ENCODE measurements at regions not wholly inside any gene's neighbourhood (a gene's known extent, or its start where the extent isn't known, plus 50 kb on each side); places are given as distances from the start of the nearest gene placed in this dataset.

DNA sequence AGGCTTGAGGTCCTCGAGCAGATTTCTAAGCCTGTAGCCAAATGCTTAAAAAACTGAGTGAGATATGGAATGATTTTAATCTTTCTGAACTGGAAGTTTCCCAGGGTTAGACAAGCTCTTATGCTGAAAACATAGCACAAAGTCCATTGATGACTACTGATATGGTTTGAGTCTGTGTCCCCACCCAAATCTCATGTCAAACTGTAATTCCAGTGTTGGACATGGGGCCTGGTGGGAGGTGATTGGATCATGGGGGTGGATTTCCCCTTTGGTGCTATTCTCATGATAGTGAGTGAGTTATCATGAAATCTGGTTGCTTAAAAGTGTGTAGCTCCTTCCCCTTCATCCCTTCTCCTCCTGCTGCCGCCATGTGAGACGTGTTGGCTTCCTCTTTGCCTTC lies 454.9 kb downstream of the SPRY1 start:
- H3K4me3 Mint-ChIP-seq: no peak overlapping the region
- no peak for TF ChIP-seq CTCF (IDR thresholded peaks at IDR 0.05)
- intact Hi-C loops (cut with micrococcal nuclease): no loop called here
- no peaks in the 10 kb centered on the region for H3K27me3 Mint-ChIP-seq (ENCODE audit: low read depth in 2 of 2)
- no peak for ATAC-seq
- no peaks in the 10 kb centered on the region for H3K4me1 Mint-ChIP-seq
- no peaks in the 10 kb centered on the region for H3K36me3 Mint-ChIP-seq
- no peaks in the 10 kb centered on the region for H3K9me3 ChIP-seq (ENCODE audit: control insufficient read depth, insufficient read depth, low read length)
- 90% methylated on average over 3 of the region's 3 CpGs for WGBS (ENCODE audit: insufficient coverage)
- no peaks in the 10 kb centered on the region for H3K27me3 ChIP-seq (ENCODE audit: control insufficient read depth, insufficient read depth, low read length)
- H3K27ac ChIP-seq (ENCODE audit: low read length): no peak overlapping the region
- no peak for DNase-seq
- H3K9me3 Mint-ChIP-seq: peaks cover 2 to 4% of the 10 kb centered on the region in 2 donors
- no peaks in the 10 kb centered on the region for H3K36me3 ChIP-seq (ENCODE audit: control insufficient read depth, insufficient read depth, low read length)
- no peak overlapping the region for H3K27ac Mint-ChIP-seq
- no peak overlapping the region for H3K4me3 ChIP-seq (ENCODE audit: low read length)
- H3K4me1 ChIP-seq (ENCODE audit: control insufficient read depth, insufficient read depth, low read length): no peaks in the 10 kb centered on the region

DNA sequence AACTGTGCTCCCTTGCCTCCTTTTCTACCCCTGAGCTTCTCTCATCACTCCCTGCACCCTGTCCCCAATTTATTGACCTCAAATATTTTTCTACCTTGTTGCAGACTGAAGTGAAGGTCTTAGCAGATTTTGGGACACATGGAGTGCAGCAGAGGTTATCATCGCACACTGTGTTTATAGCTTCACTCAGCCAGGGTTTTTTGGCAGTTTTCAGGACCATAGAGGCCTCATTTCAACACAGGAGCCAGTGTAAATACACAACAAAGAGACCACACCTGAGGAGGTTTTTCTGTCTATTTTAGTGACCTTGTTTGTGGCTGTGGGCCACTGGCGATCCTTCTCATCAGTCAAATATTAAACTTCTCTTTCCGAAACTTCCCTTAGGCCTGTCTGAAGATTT lies 457.1 kb downstream of the SPRY1 start:
- no peak for TF ChIP-seq CTCF (IDR thresholded peaks at IDR 0.05)
- Mint-ChIP-seq H3K36me3 (no peaks in the 10 kb centered on the region), H3K9me3 (peaks cover 2 to 4% of the 10 kb centered on the region in 2 donors), H3K27me3 (ENCODE audit: low read depth in 2 of 2) (peaks cover 0 to 2% of the 10 kb centered on the region in 2 donors), H3K4me1 (no peaks in the 10 kb centered on the region), H3K4me3 (no peak overlapping the region), H3K27ac (no peak overlapping the region)
- Histone ChIP-seq H3K4me1 (ENCODE audit: control insufficient read depth, insufficient read depth, low read length) (no peaks in the 10 kb centered on the region), H3K9me3 (ENCODE audit: control insufficient read depth, insufficient read depth, low read length) (no peaks in the 10 kb centered on the region), H3K27me3 (ENCODE audit: control insufficient read depth, insufficient read depth, low read length) (no peaks in the 10 kb centered on the region), H3K36me3 (ENCODE audit: control insufficient read depth, insufficient read depth, low read length) (no peaks in the 10 kb centered on the region), H3K27ac (ENCODE audit: low read length) (no peak overlapping the region), H3K4me3 (ENCODE audit: low read length) (no peak overlapping the region)
- no peak for ATAC-seq
- 90% methylated on average over 1 of the region's 3 CpGs for WGBS (ENCODE audit: insufficient coverage)
- no peak for DNase-seq
- intact Hi-C loops (cut with micrococcal nuclease): no loop called here

- Mint-ChIP-seq H3K27ac (no peak overlapping the region), H3K36me3 (no peaks in the 10 kb centered on the region)
Measured at GRCh38 chr4:123856689-123857545, 460.3 kb downstream of the SPRY1 start.

More at GRCh38 chr4:123856689-123857545, 460.3 kb downstream of the SPRY1 start:
- Histone ChIP-seq H3K9me3 (ENCODE audit: control insufficient read depth, insufficient read depth, low read length) (no peaks in the 10 kb centered on the region), H3K27ac (ENCODE audit: low read length) (no peak overlapping the region), H3K27me3 (ENCODE audit: control insufficient read depth, insufficient read depth, low read length) (no peaks in the 10 kb centered on the region), H3K4me1 (ENCODE audit: control insufficient read depth, insufficient read depth, low read length) (no peaks in the 10 kb centered on the region), H3K4me3 (ENCODE audit: low read length) (no peak overlapping the region), H3K36me3 (ENCODE audit: control insufficient read depth, insufficient read depth, low read length) (no peaks in the 10 kb centered on the region)
- intact Hi-C loops (cut with micrococcal nuclease): no loop called here
- DNase-seq (no peak), ATAC-seq (no peak)
- peaks cover 0 to under 1% of the 10 kb centered on the region in 2 donors for H3K9me3 Mint-ChIP-seq
- no peak for TF ChIP-seq CTCF (IDR thresholded peaks at IDR 0.05)
- 22% methylated on average over 9 of the region's 9 CpGs for WGBS (ENCODE audit: insufficient coverage)
- H3K4me3 Mint-ChIP-seq: no peak overlapping the region
- peaks cover 0 to 2% of the 10 kb centered on the region in 2 donors for H3K27me3 Mint-ChIP-seq (ENCODE audit: low read depth in 2 of 2)
- H3K4me1 Mint-ChIP-seq: no peaks in the 10 kb centered on the region
